Hepatic stellate cell (primary cell): ENCODE measurements at regions not wholly inside any gene's neighbourhood (a gene's known extent, or its start where the extent isn't known, plus 50 kb on each side); places are given as distances from the start of the nearest gene placed in this dataset.

Experiments
- DNase-seq: peaks from one replicate; pipeline ENCODE4 v3.0.0; 2011; ENCODE audit warnings: low spot score

DNA sequence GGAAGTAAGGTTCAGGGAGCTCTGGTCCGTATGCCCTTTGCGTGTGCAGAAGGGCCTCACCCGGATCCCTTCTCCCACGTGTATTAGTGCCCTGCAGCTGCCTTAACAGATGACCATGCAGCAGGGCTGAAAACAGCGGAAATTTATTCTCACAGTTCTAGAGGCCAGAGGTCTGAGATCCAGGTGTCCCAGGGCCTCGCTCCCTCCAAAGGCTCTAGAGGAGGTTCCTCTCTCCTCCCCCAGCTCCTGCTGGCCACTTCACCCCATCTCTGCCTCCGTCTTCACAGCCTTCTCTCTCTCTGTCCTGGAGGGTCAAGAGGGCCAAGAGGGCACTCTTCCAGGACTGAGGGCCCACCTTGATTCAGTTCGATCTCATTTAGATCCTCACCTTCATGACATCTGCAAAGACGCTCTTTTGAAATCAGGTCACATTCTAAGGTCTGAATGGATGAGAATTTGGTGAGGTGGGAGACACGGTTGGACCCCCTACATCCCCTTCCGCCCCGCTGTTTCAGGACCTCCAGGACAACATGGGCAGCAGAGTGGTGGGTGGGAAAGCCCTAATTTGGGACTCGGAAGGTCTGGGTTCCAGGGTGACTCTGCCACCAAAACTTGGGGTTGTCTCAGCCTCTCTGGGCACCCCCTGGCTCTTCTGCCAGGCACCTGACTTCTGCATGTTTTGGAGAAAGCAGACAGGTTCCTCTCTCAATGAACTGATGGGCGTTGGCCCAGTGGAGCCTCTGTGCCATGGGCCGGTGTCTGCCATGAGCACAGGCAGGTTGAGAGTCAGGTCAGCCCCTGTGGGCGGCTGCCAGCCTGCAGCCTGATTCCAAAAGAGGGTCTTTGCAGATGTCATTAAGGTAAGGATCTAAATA, 361.2 kb downstream of the SEC14L1 start:
- no peak for DNase-seq

GRCh38 chr17:77502626-77503292, 362.0 kb downstream of the SEC14L1 start:
- DNase-seq = no peak

DNA sequence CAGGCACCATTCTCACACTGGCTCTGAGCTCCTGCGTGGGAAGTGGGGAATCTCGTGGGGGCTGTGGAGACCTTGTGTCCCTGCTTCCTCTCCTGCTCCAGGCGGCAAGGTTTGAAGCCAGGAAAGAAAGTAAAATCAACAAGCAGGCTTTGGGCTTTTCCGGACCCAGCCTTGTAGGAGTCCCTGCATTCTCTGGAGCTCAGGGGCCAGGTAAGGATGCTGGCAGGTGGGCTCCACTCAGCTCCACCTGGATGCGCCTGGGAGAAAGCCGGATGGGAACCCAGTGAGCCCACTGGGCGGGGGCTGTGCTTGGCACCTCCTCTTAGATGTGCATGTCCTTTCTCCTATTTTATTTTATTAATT, 362.5 kb downstream of the SEC14L1 start:
- DNase-seq = no peak

GRCh38 chr17:77503916-77504651, 363.3 kb downstream of the SEC14L1 start:
- DNase-seq = no peak

DNA sequence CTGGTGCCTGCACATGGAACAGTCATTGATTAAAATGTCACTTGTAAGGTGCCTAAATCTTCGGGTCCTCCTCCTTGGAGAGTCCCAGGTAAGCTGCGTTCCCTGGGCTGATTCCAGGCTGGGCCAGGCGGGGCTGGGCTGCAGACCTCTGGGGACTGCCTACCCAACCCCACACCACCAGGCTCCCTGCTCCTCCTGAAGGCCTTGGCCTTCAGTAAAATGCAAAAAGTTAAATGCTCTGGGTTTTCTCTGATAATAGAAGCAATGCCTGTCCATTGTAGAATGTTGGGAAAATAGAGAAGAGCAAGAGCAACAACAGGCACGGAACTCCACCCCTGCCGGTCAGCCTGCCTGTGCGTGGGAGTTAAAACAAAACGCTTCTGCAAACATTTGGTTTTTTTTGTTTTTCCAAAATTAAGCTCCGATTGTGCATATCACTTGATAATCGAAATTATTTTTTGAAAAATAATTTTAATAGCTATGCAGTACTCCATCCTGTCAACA, 363.9 kb downstream of the SEC14L1 start:
- DNase-seq = no peak

DNA sequence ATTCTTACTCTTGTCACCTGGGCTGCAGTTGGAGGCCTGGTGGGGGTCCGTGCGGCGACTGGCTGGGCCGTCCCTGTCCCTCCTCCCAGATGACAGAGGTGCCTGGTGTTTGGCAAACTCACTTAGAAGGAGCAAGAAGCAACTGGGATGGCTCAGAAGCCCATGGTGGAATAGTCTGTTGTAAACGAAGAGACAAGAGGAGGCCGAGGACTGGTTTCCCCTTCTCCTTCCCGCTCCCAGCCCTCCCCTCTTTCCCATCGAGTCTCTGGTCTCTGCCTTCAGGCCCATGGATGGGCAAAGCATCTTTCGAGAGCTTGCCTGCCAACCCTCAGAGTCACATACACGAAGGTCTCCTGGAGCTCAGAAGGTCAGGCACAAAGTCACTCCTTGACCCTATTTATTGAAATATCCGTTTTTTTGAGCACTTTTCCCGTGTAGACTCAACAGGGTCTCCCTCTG, 364.4 kb downstream of the SEC14L1 start:
- no peak for DNase-seq

DNA sequence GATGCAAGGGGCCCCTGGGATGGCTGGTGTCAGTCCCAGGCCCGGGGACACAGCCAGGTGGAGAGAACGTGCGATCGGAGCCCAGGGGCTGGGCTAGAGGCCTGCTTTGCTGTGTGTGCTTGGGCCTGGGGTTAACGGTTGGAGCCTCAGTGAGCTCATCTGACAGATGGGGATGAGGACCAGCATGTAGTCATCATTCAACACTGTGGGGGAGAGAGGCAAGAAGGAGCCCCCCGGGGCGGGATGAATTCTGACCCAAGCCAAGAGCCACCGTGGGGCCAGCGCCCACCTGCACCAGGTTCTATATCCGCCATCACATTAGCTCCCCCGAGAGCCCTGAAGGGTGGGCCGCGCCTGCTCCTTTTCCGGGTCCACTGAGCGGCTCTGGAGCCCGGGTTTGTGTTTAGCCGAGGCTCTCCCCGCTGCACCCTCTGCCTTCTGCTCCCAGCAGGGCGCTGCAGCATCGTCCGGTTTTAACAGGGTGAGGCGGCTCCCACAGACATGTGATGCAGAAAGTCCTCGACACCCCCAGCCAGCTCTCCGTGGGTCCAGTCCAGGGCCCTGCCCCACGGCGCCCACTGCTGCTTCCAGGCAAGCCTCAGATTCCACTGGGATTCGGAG, 365.7 kb downstream of the SEC14L1 start:
- DNase-seq = no peak

- DNase-seq = no peak
Observed at GRCh38 chr17:77507111-77507885, 366.5 kb downstream of the SEC14L1 start.

- DNase-seq = no peak
Observed at GRCh38 chr17:77508047-77508715, 367.4 kb downstream of the SEC14L1 start.

- DNase-seq = no peak
Observed at GRCh38 chr17:77509089-77509488, 368.3 kb downstream of the SEC14L1 start.

GRCh38 chr17:77509599-77509998, 368.8 kb downstream of the SEC14L1 start:
- no peak for DNase-seq

GRCh38 chr17:77510133-77510796, 369.5 kb downstream of the SEC14L1 start:
- no peak for DNase-seq

DNA sequence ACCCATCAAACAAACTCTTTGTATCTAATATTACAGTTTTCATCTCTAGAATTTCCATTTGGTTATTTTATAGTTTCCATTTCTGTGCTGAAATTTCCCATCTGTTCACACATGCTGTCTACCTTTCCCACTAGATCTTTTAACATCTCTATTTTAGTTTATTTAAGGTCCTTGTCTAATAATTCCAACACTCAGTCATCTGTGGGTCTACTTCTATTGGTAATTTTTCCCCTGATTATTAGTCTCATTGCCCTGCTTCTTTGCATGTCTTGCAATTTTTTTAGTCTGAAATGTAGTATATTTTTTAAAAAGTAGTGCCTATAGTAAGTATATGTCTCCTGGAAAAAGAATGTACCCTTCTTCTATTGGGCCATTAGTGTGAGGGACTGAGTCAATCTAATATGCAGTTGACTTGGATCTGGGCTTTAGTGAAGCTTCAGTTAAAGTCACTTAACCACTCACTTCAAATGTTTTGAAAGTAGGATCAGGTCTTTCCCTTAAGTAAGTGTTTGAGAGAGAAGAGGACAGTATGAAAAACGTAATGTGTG, 370.8 kb downstream of the SEC14L1 start:
- DNase-seq = no peak

DNA sequence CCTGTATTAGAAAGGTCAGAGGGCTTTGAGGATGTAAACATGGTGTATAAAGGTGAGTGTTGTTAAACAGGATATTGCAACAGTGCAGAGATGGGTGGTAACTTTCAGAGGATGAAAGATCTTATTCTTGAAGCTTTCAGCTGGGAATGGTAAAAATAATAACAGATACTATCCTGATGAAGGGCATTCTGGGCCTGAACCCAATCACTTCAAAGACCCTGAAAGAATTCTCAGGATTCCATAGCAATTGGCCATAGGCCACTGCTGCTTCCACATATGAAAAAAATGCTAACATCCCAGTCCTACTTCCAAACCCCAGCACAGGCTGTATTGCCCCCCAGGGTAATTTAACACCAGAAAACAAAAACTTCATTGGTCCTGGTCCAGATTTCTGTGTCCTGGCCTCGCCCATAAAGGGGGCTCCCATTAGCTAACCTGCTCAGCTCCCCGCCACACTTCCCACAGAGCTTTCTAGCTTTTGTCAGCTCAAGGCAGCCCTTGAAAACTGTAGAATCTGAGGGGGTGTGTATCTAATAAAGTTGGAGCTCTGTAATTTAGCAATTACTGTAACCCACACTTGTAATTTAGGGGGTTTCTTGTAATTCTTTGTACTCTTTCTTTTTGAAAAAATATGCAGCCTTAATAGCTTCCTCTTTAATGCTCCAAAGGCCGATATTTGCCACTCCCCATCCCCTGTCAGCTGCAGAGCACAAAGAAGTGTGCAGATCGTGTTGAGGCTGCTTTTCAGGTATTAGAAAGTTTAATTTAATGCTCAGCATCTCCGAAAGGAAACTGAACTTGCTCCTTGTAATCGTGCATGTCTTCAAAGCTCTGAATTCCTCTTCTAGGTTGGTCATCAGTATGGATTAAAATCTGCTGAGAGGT, 371.5 kb downstream of the SEC14L1 start:
- no peak for DNase-seq

DNA sequence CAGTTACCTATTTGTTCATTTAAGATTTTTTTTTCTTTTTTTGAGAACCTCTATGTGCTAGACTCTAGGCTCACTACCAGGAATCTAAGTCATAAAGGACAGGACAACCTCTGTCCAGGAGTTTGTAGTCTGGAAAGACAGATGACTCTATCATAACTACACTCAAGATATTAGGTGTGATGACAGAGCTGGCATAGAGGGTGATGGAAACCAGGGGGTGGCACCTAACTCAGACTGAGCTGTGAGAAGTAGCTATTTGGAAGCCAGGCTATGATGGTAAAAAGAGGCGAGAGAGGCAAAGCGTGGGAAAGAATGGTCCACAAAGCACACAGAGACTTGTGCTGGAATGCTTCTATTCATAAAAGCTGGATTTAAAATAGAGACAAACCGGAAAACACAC, 372.3 kb downstream of the SEC14L1 start:
- DNase-seq = no peak

DNA sequence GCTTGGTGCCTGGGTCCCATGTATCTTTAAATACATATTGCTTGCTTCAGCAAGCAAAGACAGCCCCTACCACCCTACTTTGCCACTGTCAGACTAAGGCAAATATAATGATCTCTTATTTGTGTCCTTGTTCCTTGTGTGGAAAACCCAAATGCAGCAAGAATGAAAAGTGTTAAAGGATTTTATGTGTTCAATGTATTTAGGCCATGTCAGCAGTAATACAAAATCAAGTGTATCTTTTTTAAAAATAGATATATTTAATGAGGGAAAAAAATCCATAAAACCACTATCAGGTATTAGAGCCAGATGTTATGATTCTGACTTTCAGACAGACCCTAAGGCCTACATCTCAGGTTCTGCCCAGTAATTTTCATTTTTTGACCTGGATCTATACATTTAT, 374.5 kb downstream of the SEC14L1 start:
- DNase-seq = no peak

DNA sequence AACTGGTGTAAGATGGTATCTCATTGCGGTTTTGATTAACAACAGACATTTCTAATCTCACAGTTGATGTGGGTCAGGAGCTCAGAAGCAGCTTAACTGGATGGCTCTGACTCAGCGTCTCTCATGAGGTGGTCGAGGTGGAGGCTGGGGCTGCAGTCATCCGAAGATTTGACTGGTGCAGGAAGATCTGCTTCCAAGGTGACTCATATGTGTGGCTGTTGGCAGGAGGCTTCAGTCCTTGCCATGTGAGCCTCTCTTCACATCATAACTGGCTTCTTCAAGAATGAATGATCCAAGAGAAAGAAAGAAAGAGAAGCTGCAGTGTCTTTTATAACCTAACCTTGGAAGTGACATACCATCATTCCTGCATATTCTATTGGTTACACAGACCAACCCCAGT, 376.1 kb downstream of the SEC14L1 start:
- DNase-seq = no peak

GRCh38 chr17:77521076-77521475, 380.3 kb downstream of the SEC14L1 start:
- DNase-seq = no peak

GRCh38 chr17:77523540-77523939, 382.8 kb downstream of the SEC14L1 start:
- no peak for DNase-seq
